NB4 (cell line): ENCODE measurements at regions not wholly inside any gene's neighbourhood (a gene's known extent, or its start where the extent isn't known, plus 50 kb on each side); places are given as distances from the start of the nearest gene placed in this dataset.

Experiments used
- CTCF ChIP-seq: IDR thresholded peaks from one replicate; pipeline ENCODE4 v1.5.1; 2012; ENCODE audit warnings: low read depth, low read length
- POLR2A ChIP-seq: IDR thresholded peaks from 2 replicates; pipeline ENCODE4 v1.6.1; 2011; ENCODE audit warnings: mild to moderate bottlenecking; ENCODE audit not compliant: insufficient read length; ENCODE audit errors: extremely low read depth

- TF ChIP-seq CTCF (peak; percentile 98), POLR2A (no peak)
Observed at GRCh38 chr10:46228563-46229071, 58.2 kb upstream of the ANTXRL start.
